ENCODE measurements at regions not wholly inside any gene's neighbourhood (a gene's known extent, or its start where the extent isn't known, plus 50 kb on each side); places are given as distances from the start of the nearest gene placed in this dataset.
"Not testable (repeated sequence)": the region's sequence is repeated elsewhere in the genome, so short reads cannot be mapped to it uniquely, and the experiment has no call there.

DNA sequence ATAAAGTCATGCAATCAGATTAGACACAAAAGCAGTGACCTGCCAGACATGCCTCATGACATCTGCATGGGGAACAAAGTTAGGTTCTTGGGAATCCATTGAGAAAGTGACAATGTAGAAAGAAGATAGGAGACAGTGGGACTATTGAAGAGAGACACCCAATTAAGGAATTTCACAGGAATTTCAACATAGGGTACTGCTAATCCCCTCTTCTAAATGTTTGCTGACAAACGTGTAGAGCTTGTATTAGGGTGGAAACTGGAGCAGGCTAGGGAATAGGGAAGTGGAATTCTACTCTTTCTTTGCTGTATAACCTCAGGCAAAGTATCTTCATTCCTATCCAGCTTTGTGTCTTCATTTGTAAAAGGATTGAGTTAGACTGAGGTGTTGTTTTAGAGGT, 409.4 kb upstream of the SASH1 start:
- DNase-seq: no peak

DNA sequence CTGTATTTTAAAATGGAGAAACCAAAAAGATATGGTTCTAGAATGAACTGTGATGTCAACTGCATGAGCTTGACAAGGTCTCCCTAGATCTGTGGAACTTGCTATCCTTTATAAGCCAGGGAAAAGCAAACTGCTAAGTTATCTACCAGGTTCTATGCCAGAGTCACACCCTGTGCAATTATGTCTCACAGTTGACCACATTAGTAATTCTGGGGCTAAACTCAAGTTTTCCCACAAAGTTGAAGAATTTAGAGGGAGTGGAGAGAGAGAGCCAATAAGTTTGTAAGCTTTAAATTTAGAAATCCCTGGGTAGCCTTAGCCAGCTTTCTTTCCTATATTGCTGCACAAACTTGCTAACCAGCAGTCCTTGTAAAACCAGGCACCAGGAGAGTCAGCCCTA, 407.0 kb upstream of the SASH1 start:
- no peak for DNase-seq

- no peak for DNase-seq
These were observed 405.8 kb upstream of the SASH1 start for GRCh38 chr6:147936703-147937470.

GRCh38 chr6:147941143-147941542, 401.5 kb upstream of the SASH1 start:
- DNase-seq: no peak

DNA sequence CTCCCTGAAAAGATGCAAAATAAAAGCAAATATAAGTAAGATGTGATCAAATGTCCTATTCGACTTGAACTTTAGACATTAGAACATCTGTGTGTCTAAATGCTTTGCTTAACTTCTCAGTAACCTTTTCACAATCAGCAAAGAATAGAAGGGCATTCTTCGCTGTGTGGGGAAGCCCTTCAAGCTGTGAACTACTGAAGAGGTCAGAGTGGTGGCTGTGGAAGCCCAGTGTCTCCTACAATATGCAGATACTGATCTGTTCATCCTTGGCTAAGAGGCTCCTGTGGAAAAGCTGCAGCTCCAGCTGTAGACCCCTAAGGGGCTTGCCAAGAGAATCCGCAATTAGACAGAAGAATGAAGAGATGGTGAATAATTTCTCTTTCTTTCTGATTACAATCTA, 400.3 kb upstream of the SASH1 start:
- DNase-seq: no peak

DNA sequence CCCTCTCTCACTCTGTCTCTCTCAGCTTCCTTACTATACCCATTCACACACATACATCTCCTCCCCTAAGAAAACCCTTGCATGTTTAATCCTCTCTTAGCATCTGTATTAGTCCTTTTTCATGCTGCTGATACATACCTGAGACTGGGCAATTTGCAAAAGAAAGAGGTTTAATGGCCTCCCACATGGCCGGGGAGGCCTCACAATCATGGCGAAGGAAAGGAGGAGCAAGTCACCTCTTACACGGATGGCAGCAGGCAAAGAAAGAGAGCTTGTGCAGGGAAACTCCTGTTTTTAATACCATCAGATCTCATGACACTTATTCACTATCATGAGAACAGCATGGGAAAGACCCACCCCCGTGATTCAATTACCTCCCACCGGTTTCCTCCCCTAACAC, 398.5 kb upstream of the SASH1 start:
- DNase-seq: no peak

- DNase-seq: no peak
These were observed 395.1 kb upstream of the SASH1 start for GRCh38 chr6:147947521-147947920.

DNA sequence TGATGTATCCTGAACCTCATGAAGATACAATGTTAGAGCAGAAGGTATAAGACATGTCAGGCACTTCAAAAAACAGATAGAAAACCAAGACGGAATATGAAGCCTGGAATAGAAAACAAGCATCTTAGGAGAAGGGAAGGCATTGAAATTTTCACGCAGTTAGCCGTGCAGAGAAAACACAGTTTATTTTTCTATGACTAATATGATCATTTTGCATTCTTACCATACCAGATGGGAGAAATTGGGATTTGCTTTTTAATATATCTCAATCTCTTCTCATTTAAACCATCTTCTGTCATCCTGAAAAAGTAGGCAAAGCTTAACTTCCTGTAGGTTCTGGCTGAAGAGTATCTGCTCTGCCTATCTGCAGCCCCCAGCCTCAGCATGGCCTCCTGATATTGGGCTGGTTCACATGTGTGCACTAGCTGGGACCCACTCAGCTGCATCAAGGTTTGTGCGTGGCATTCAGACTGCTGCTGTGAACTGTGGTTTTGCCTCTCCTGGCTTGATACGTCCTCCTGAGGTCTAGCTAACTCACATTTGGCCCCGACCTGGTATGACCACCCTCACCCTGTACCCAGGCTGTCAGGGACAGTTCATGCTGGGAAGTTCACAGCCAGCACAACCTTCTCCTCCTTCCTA, 392.5 kb upstream of the SASH1 start:
- no peak for DNase-seq

GRCh38 chr6:147950623-147950987, 392.0 kb upstream of the SASH1 start:
- no peak for DNase-seq

GRCh38 chr6:147951726-147952125, 390.9 kb upstream of the SASH1 start:
- DNase-seq: no peak

GRCh38 chr6:147954938-147955337, 387.7 kb upstream of the SASH1 start:
- no peak for DNase-seq

DNA sequence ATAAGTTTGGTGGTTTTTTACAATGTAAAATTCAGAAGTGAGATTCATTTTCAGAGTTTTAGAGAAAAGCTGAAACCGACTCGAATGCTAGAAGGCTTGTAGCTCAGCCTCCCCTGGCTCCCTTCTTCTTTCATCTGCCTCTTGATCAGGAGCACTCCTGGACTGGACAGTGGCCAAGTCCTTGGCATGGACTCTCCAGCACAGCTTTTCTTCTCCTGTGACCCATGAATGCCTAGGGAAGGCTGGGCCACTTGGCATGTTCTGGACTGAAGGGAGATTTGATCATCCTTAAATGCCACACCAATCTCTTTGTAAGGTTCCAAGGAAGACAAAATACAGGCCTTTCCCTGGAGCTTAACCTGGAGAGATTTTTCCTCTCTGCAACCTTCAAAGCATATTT, 384.0 kb upstream of the SASH1 start:
- no peak for DNase-seq

- DNase-seq: no peak
These were observed 381.0 kb upstream of the SASH1 start for GRCh38 chr6:147961481-147962141.

DNA sequence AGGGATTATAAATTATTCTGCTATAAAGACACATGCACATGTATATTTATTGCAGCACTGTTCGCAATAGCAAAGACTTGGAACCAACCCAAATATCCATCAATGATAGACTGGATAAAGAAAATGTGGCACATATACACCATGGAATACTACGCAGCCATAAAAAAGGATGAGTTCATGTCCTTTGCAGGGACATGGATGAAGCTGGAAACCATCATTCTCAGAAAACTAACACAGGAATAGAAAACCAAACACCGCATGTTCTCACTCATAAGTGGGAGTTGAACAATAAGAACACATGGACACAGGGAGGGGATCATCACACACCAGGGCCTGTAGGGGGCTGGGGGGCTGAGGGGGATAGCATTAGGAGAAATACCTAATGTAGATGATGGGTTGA, 377.2 kb upstream of the SASH1 start:
- not testable (repeated sequence) for DNase-seq

DNA sequence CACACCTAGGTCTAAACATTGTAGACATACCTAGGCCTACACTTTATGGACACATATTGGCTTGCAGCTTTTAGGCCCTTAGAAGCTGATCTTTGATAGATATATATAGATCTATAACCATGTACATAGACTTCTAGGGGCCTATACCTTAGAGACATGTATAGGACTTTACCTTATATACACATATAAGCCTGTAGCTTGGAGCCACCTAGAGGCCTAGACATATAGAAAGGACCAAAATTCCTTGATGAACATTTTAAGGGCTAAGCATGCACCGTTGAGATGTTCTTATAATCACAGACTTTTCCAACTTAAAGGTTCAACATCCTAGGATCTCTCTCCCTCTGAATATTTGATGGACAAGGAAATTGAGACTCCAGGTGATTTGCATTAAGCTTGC, 371.7 kb upstream of the SASH1 start:
- no peak for DNase-seq

DNA sequence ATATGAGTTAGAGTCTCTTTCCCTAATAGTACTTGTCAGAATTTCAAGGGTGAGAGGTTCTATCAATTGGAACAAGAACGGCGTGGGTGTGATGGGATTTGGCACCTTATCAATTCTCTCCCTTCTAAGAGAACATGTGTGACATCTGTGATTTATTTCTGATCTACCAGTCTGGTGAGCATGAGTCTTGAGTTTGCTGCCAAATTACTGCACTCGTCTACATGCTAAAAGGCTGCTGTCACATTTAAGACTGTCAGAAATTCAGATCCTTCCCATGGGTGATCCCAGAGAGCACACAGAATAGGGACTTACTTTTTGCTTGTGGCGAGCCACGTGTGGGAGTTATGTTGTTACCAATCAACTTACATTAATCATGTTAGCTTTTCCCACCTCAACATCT, 370.2 kb upstream of the SASH1 start:
- no peak for DNase-seq

DNA sequence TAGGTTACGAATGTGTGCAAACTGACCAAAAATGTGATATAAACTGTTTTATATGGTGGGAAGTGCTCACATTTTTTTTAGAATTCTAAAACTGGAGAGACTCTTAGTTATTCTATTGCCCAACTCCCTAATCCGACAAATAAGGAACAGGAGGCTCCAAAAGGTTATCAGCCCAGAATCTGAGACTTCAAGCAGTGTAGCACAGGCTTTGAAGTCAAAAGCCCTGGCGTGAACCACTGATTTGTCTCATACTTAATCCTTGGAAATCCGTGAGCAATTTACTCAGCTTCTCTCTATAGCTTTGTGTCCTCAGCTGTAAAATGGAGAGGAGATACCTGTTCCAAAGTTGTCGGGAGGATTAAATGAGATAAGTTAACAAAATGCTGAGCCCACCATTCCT, 368.8 kb upstream of the SASH1 start:
- no peak for DNase-seq

GRCh38 chr6:147974376-147974775, 368.3 kb upstream of the SASH1 start:
- DNase-seq: no peak

DNA sequence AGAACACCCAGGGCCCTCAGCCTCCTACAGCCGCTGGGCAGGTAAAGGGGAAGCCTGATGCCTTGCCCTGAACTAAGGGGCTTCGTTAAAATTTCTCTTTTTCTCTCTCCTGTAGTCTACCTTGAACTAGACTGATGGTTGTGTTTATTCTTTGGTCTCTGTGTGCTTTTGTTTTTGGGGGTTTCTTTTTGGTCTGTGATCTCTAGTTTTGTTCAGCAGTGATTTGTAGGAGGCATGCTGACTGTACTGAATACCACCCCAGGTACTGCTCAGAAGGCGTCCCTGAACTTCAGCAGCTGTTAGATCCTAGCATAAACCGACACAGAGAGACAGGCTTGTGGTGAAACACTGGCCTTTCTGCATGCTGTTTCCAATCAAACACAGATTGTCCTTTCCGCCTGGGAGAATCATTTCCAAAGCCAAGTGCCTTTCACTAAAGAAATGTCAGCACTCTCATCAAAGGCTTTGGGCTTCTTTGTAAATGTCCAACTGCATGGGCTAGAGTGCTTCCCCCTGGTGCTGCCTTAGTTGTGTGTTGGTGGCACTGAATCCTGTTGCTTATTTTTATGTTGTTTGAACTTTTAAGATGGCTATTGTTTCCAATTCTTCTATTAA, 364.7 kb upstream of the SASH1 start:
- no peak for DNase-seq

GRCh38 chr6:147979966-147980365, 362.7 kb upstream of the SASH1 start:
- no peak for DNase-seq

DNA sequence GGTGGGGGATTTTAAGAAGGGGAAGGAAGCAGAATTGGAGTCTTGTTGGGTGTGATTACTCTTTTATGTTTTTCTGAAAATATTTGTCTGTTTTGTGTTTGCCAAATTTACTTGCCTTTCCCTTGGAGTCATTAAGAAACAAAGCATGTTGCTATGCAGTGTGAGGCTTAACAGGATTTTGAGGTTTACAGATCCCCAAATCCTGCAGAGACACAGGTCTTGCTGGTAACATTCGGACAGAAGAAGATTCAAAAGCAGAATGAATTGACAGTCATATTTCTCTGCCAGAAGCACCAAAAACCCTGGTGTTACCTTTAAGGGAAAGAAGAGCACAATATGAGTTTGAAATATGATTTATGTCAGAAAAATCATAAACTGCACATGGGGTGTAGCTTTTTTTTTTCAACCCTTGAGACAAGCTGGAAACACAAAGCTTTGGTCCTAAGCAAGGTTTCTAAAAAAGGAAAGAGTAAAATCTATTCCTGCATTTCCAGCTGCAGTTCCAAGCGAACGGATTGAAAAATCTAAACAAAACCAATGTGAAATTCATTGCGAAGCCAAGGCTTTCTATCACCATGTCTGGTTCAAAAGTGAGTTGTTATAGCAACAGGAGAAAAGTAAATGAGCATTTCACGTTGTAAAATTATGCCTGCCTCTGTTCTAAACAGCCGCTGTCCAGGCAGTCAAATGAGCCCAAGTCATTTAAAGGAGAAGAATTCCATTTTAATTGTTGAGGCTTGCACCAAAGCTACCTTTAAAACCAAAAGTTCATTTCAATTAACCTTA, 358.9 kb upstream of the SASH1 start:
- DNase-seq: no peak

DNA sequence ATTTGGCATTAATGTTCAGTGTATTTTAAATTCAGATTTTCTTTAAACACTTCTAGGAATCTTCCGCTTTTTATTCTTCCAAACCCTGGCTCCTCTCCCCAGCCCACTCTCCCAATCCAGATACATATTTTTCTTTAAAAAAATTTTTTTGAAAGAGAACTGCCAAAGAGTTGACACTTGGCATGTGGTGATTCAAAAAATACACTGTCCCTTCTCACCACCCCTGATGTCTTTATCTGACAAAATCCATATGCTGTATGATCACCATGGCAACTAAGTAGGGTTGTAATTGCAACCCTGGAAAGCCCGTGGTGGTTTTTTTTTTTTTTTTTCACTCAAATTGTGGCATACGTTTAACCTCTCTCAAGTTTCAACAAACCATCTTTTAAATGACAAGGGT, 355.8 kb upstream of the SASH1 start:
- DNase-seq: no peak

DNA sequence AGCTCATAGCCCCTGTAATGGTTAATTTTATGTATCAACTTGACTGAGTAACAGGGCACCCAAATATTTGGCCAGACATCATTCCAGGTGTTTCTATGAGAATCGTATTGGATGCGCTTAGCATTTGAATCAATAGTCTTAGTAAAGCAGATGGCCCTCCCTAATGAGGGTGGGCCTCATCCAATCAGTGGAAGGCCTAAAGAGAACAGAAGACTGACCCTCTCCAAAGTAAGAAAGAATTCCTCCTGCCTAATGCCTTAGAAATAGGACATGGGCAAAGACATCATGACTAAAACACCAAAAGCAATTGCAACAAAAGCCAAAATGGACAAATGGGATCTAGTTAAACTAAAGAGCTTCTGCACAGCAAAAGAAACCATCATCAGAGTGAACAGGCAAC, 352.5 kb upstream of the SASH1 start:
- DNase-seq: no peak
